NT2/D1 (cell line): ENCODE measurements at regions not wholly inside any gene's neighbourhood (a gene's known extent, or its start where the extent isn't known, plus 50 kb on each side); places are given as distances from the start of the nearest gene placed in this dataset.

ENCODE experiments used
- SUZ12 ChIP-seq: IDR thresholded peaks from 2 replicates; pipeline ENCODE4 v1.6.1; 2011; ENCODE audit not compliant: insufficient read length, insufficient read depth; ENCODE audit errors: extremely low read depth
- YY1 ChIP-seq: IDR thresholded peaks from 2 replicates; pipeline ENCODE4 v1.6.1; 2011; ENCODE audit not compliant: insufficient read length, insufficient read depth
- ZNF274 ChIP-seq: IDR thresholded peaks from 2 replicates; pipeline ENCODE4 v1.6.1; 2011; ENCODE audit warnings: mild to moderate bottlenecking, low read depth, low read length

- no peak for TF ChIP-seq YY1
- TF ChIP-seq SUZ12: no peak
- TF ChIP-seq ZNF274: no peak
Measured at GRCh38 chr11:70899616-70900015, 352.8 kb downstream of the SHANK2 start.
